Caco-2 (cell line): ENCODE measurements at regions not wholly inside any gene's neighbourhood (a gene's known extent, or its start where the extent isn't known, plus 50 kb on each side); places are given as distances from the start of the nearest gene placed in this dataset.

Source experiments
- BruUV-seq: library from RNA; stranded (reverse); fragments of 400-500 nt; replicated peaks from 2 replicates; lab custom pipeline; 2021; lab: Mats Ljungman, UMichigan
- CTCF ChIA-PET: fragments of 300-600 bp; sonication (Branson Sonifier 250); formaldehyde crosslinking; loops from one replicate; lab custom pipeline; 2022; ENCODE audit warnings: antibody characterized with exemption; lab: Charles Lee
- POLR2A ChIA-PET: fragments of 300-600 bp; sonication (Branson Sonifier 250); formaldehyde crosslinking; loops from one replicate; lab custom pipeline; 2022; ENCODE audit warnings: antibody characterized with exemption; lab: Charles Lee
- DNase-seq, 2 experiments: peaks; one replicate each; pipeline versions ENCODE4 v3.0.0 to v3.0.0-alpha.2; 2020 to 2022
- H3K27me3 ChIP-seq: replicated peaks from 2 replicates; pipeline ENCODE4 v1.6.0; 2011; ENCODE audit warnings: low read length; ENCODE audit not compliant: control insufficient read depth, insufficient read depth
- H3K36me3 ChIP-seq: 2 replicates; pipeline ENCODE4 v1.5.1; 2011; ENCODE audit warnings: low read length; ENCODE audit not compliant: control insufficient read depth, insufficient read depth
- H3K4me1 ChIP-seq: fragments of 250-450 bp; sonication (Bioruptor Pico); 2 replicates; pipeline ENCODE4 v1.5.1; 2020; ENCODE audit warnings: mild to moderate bottlenecking
- H3K4me3 ChIP-seq: 2 replicates; pipeline ENCODE4 v1.5.1; 2011; ENCODE audit warnings: low read depth, mild to moderate bottlenecking, control low read depth, low read length
- H3K9me3 ChIP-seq: fragments of 250-450 bp; sonication (Bioruptor Pico); 2 replicates; pipeline ENCODE4 v1.5.1; 2020; ENCODE audit warnings: mild to moderate bottlenecking, moderate library complexity
- H3K27ac Mint-ChIP-seq: one replicate; pipeline ENCODE4 v1.8.0; 2022; ENCODE audit warnings: mixed read lengths; ENCODE audit not compliant: unreplicated experiment
- H3K27me3 Mint-ChIP-seq: one replicate; pipeline ENCODE4 v1.8.0; 2022; ENCODE audit warnings: mixed read lengths; ENCODE audit not compliant: insufficient read depth, unreplicated experiment
- H3K36me3 Mint-ChIP-seq: one replicate; pipeline ENCODE4 v1.8.0; 2022; ENCODE audit warnings: mild to moderate bottlenecking, mixed read lengths; ENCODE audit not compliant: insufficient read depth, unreplicated experiment
- H3K4me1 Mint-ChIP-seq: one replicate; pipeline ENCODE4 v1.8.0; 2022; ENCODE audit warnings: low read depth, mixed read lengths; ENCODE audit not compliant: unreplicated experiment
- H3K4me3 Mint-ChIP-seq: one replicate; pipeline ENCODE4 v1.8.0; 2022; ENCODE audit warnings: mild to moderate bottlenecking, moderate library complexity, mixed read lengths; ENCODE audit not compliant: unreplicated experiment
- H3K9me3 Mint-ChIP-seq: one replicate; pipeline ENCODE4 v1.8.0; 2022; ENCODE audit warnings: mixed read lengths; ENCODE audit not compliant: unreplicated experiment
- intact Hi-C: fragments of 100-400 bp; cut with micrococcal nuclease; formaldehyde crosslinking; loops from one replicate; pipeline ENCODE4 v1.10.0; 2022; ENCODE audit not compliant: unreplicated experiment
- TF ChIP-seq, protein P1 (sequence below), 2 experiments: fragments of 200-600 bp in 1 of 2; IDR thresholded peaks; 1 replicate in 1 of 2; 2 replicates in 1 of 2; pipeline versions ENCODE4 v1.5.1 to v1.8.0; 2011 to 2022; ENCODE audit warnings: antibody characterized with exemption in 1 of 2, control low read depth in 1 of 2, inconsistent platforms in 1 of 2, low read depth in 1 of 2, low read length in 1 of 2, mild to moderate bottlenecking in 1 of 2, moderate library complexity in 1 of 2; ENCODE audit not compliant: insufficient read depth in 1 of 2, severe bottlenecking in 1 of 2, unreplicated experiment in 1 of 2

DNA sequence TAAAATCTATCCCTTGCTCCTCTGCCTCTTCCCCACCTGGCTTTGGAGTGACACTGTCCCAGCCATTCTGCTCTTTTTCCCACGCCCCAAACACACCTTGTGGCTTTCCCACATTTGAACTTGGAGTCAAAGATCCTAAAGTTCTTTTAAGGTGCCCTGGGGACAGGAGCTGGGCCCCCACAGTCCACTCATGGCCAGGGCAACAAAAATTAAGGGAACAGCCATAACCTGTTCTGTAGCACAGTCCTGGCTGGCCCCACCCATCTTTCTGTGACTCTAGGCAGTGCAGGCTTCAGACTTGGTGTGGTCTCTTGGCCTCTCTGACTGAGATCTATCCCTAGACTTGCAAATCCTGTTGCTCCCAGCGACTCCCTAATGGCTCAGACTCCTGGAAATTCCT, 143.0 kb upstream of the MAGI3 start:
- no TSS peak for BruUV-seq
- peaks cover 17% of the 10 kb centered on the region for H3K4me1 Mint-ChIP-seq
- peak overlapping the region; percentile 44 for H3K27ac Mint-ChIP-seq
- intact Hi-C loops = no loop called here
- peaks cover 10% of the 10 kb centered on the region for H3K4me1 ChIP-seq
- POLR2A ChIA-PET = no interaction called here
- no peaks in the 10 kb centered on the region for H3K27me3 Mint-ChIP-seq
- peaks cover 6% of the 10 kb centered on the region for H3K9me3 Mint-ChIP-seq
- TF ChIP-seq, protein P1, sequence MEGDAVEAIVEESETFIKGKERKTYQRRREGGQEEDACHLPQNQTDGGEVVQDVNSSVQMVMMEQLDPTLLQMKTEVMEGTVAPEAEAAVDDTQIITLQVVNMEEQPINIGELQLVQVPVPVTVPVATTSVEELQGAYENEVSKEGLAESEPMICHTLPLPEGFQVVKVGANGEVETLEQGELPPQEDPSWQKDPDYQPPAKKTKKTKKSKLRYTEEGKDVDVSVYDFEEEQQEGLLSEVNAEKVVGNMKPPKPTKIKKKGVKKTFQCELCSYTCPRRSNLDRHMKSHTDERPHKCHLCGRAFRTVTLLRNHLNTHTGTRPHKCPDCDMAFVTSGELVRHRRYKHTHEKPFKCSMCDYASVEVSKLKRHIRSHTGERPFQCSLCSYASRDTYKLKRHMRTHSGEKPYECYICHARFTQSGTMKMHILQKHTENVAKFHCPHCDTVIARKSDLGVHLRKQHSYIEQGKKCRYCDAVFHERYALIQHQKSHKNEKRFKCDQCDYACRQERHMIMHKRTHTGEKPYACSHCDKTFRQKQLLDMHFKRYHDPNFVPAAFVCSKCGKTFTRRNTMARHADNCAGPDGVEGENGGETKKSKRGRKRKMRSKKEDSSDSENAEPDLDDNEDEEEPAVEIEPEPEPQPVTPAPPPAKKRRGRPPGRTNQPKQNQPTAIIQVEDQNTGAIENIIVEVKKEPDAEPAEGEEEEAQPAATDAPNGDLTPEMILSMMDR (IDR thresholded peaks at IDR 0.05; ENCODE audit: insufficient read depth in 1 of 2, low read depth in 1 of 2, low read length in 1 of 2, severe bottlenecking in 1 of 2, unreplicated experiment in 1 of 2) = no peak
- no peaks in the 10 kb centered on the region for H3K36me3 ChIP-seq
- CTCF ChIA-PET = interaction anchor here (0.6 kb wide), 1 partner anchor 507 kb away, joined by 3 read pairs; no protein-coding TSS in a partner anchor
- H3K4me3 Mint-ChIP-seq = no peak overlapping the region
- H3K27me3 ChIP-seq = no peaks in the 10 kb centered on the region
- no peak for DNase-seq
- H3K9me3 ChIP-seq = no peaks in the 10 kb centered on the region
- H3K4me3 ChIP-seq = no peak overlapping the region
- H3K36me3 Mint-ChIP-seq = no peaks in the 10 kb centered on the region

DNA sequence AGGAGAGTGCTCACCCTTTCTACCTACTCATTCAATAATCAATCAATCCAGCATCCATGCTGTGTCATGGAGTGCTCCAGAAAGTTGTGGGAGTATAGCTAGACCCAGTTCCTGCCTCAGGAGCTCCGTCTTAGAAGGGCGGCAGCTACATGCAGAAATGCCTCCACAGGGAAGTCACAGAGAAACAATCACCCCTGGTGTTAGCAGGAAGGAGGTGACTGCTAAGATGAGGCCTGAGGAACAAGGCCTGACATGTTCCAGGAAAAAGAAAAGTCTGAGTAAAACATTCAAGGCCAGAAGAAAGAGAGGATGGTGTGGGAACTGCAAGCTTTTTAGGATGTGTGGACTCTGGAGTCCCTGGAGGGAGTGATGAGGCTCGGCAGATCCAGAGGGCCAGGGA, 142.5 kb upstream of the MAGI3 start:
- Histone ChIP-seq H3K36me3 (no peaks in the 10 kb centered on the region), H3K9me3 (no peaks in the 10 kb centered on the region), H3K27me3 (no peaks in the 10 kb centered on the region), H3K4me3 (no peak overlapping the region), H3K4me1 (peaks cover 5% of the 10 kb centered on the region)
- intact Hi-C loops = no loop called here
- ChIA-PET POLR2A (no interaction called here), CTCF (no interaction called here)
- H3K27ac Mint-ChIP-seq = peak overlapping the region; percentile 44
- peaks cover 22% of the 10 kb centered on the region for H3K4me1 Mint-ChIP-seq
- DNase-seq = no peak
- H3K27me3 Mint-ChIP-seq = no peaks in the 10 kb centered on the region
- H3K4me3 Mint-ChIP-seq = no peak overlapping the region
- H3K36me3 Mint-ChIP-seq = no peaks in the 10 kb centered on the region
- BruUV-seq = no TSS peak
- TF ChIP-seq, protein P1 (IDR thresholded peaks at IDR 0.05; ENCODE audit: insufficient read depth in 1 of 2, low read depth in 1 of 2, low read length in 1 of 2, severe bottlenecking in 1 of 2, unreplicated experiment in 1 of 2) = no peak
- H3K9me3 Mint-ChIP-seq = peaks cover 11% of the 10 kb centered on the region

DNA sequence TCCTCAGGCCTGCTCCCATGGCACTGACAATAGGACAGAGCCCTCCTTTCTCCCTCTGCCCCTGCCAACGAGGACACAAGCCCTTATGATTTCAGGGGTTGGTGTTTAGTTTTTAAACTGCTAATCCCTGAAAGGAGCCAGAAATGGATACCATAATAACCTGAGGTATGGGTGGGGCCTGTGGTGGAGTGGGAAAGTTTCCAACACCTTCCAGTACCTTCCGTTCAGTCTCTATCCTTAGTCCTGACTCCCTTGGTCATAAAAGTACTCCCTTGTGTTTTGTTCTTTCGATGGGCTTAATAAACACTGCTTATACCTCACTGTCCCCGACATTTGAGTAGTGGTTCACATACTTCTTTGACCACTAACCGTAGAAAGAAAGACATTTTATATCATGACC, 141.8 kb upstream of the MAGI3 start:
- ChIA-PET CTCF (no interaction called here), POLR2A (no interaction called here)
- TF ChIP-seq, protein P1 (IDR thresholded peaks at IDR 0.05; ENCODE audit: insufficient read depth in 1 of 2, low read depth in 1 of 2, low read length in 1 of 2, severe bottlenecking in 1 of 2, unreplicated experiment in 1 of 2) = no peak
- no peak overlapping the region for H3K4me3 ChIP-seq
- no peaks in the 10 kb centered on the region for H3K27me3 ChIP-seq
- no peak overlapping the region for H3K27ac Mint-ChIP-seq
- DNase-seq = no peak
- BruUV-seq = no TSS peak
- H3K9me3 ChIP-seq = no peaks in the 10 kb centered on the region
- peaks cover 23% of the 10 kb centered on the region for H3K4me1 Mint-ChIP-seq
- no peak overlapping the region for H3K4me3 Mint-ChIP-seq
- H3K27me3 Mint-ChIP-seq = no peaks in the 10 kb centered on the region
- no peaks in the 10 kb centered on the region for H3K36me3 Mint-ChIP-seq
- no peaks in the 10 kb centered on the region for H3K4me1 ChIP-seq
- no peaks in the 10 kb centered on the region for H3K36me3 ChIP-seq
- peaks cover 13% of the 10 kb centered on the region for H3K9me3 Mint-ChIP-seq
- intact Hi-C loops = no loop called here
